ENCODE measurements at regions not wholly inside any gene's neighbourhood (a gene's known extent, or its start where the extent isn't known, plus 50 kb on each side); places are given as distances from the start of the nearest gene placed in this dataset.

DNA sequence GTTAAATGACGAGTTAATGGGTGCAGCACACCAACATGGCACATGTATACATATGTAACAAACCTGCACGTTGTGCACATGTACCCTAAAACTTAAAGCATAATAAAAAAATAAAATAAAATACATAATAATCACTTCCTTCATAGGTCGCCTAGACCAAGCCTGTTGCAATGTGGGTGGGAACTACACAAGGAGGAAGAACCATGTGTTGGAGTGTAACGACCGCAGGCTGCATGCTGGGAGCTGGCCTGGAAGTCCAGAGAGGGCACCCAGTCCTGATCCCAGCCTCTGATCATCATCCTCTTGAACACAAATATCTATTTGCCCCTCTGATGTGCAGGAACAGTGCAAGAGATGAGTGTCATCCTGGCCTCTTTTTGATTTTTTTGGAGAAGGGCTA lies 224.7 kb upstream of the ASIC2 start:
- no peak for DNase-seq

GRCh38 chr17:33519692-33520091 lies 226.6 kb upstream of the ASIC2 start:
- no peak for DNase-seq

DNA sequence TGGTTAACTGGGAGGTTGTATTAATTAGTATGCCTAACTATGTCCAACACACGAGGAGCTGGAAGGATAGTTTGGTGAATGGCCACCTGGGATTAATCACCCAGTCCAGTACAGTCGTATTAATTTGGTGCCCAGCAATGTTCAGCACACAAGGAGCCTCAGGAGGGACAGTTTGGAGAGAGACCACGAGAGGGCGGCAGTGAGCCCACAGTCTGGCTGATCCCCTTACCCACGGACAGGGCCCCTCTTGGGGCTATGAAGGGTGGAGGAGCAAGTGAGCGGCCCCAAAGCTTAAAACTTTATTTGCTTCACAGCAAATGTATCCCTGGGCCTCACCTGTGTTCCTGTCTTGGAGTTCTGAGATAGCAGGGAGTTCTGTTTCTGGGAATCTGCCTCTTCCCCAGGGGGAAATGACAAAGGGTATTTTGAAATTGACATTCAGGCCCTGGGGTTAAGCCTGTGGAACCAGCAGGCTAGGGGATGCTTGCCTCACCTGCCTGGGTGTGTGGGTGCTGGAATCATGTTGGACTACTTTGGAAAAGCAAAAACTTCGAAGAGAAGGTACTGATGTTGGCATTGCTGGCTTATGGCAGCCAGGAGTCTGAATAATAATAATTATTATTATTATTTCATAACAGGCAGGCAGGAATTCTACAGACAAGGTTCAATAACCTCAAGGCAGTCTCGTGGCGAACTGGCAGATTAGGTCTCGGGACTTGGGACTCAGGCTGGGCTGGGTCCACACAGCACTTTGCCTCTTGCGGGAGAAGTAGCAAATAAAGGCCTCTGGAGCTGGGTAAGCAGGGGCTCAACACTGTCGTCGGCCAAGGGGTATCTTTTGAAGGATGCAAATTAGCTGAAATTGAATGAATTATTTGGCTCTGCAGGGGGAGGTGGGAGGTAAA lies 227.6 kb upstream of the ASIC2 start:
- DNase-seq = peak; percentile 4 to 39

- no peak for DNase-seq
Observed at GRCh38 chr17:33521784-33522183, 228.7 kb upstream of the ASIC2 start.

DNA sequence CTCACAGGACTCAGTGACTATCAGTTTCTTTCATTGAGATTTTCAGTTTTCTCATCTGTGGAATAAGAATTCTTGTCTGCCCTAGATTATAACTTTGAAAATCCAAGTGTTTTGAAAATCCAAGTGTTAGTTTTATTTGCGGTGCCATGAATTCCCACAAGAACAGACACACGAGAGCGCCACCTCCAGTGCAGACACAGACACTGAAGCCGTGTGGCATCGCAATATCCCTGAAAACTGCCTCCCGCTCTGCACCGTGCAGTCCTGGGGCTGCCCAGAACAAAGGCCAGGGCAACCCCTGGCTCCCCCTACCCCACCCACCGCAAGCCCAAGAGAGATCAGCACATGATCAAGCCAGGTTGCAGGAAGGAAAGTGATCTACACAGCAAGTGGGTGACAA lies 229.5 kb upstream of the ASIC2 start:
- DNase-seq = no peak

- no peak for DNase-seq
Observed at GRCh38 chr17:33523577-33523981, 230.5 kb upstream of the ASIC2 start.

DNA sequence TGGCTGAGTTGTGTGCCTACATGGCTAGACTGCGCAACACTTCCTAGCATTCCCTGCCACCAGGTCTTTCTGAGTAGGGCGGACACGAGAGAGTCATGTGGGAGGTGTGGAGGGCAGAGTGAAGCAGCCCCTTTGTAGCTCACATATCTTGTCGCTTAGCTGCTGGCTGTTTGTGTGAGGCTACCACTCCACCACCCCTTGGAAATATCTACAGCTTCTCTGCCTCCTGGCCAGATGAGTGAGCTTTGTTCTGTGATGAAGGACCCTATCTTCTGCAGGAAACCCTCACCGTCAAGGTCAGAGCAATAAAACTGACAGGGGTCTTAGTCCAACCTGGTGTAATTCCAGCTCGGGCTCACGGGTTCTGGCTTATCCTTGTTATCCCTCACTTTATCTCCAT lies 232.1 kb upstream of the ASIC2 start:
- no peak for DNase-seq

- DNase-seq = no peak
Observed at GRCh38 chr17:33526717-33527116, 233.6 kb upstream of the ASIC2 start.

GRCh38 chr17:33527290-33527689 lies 234.2 kb upstream of the ASIC2 start:
- no peak for DNase-seq

DNA sequence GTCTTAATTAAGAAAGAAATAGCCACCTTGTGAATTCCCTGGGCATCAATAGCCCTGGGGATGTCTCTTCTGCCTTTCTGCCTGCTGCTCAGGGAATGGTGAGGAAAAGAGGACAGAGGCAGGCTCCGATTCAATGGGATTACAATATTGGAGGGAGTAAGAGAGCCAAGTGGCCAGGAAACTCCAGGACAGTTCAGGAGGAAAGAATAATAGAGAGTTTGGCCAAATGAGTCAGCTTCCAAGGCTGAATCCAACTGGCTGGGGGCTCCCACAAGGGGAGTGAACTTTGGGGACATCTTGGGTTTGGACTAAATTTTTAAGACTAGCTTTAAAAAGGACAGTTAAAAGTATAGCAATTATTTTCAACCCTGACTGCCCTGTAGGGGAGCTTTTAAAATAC lies 235.8 kb upstream of the ASIC2 start:
- no peak for DNase-seq

DNA sequence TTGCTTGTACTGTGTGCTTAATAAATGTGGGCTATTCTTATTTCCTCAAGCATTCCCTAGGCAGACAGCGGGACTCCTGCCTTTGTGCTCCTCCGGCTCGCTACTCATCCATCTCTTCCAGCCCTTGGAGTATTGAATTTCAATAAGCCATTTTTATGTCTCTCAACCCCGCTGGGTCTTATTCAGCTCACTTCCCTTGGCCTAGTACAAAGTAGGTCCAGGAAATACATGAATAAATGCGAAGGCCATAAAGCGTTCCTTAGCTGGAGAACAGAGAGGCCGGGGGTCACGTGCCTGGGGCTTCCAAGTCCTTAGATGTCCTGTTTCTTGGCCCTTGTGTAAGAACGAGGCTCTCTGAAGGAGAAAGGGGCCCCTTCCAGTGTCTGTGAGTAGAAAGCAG lies 236.7 kb upstream of the ASIC2 start:
- no peak for DNase-seq

GRCh38 chr17:33531311-33531710 lies 238.2 kb upstream of the ASIC2 start:
- DNase-seq = no peak

DNA sequence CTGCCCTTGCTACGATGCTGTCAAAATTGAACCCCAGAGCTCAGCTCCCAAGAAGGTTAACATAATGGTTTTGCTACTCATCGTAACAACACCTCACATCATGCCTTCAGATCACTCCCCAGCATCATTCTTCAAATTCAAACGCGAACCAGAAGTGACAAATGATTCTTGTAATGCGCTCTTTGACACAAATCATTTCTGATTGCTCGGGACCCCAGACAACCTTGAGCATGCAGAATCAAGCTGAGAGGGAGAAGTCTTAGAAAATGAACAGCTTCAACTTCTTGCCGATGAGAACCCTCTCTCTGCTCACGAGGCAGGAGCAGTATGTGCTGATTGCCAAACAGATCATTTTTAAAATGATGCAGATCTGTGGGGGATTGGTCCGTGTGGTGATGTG lies 241.0 kb upstream of the ASIC2 start:
- no peak for DNase-seq

- DNase-seq = no peak
Observed at GRCh38 chr17:33545124-33545523, 252.0 kb upstream of the ASIC2 start.

GRCh38 chr17:33550261-33550660 lies 257.2 kb upstream of the ASIC2 start:
- no peak for DNase-seq

DNA sequence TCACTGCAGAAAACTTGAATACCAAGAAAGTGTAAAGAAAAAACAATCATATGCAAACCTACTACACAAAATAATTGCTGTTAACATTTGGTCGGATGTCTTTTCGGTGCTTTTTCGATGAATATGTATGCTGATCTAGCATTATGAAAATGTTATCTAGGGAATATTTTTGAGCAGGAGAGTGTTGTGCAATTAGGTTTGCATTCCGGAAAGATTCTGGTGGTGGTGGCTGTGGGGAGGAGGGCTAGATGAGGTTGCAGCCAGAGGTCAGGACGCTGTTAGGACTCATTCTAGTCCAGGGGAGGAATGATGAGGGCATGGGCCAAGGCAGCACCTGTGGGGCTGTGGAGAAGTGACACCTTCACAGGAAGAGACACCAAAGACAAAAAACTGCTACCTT lies 258.0 kb upstream of the ASIC2 start:
- no peak for DNase-seq

DNA sequence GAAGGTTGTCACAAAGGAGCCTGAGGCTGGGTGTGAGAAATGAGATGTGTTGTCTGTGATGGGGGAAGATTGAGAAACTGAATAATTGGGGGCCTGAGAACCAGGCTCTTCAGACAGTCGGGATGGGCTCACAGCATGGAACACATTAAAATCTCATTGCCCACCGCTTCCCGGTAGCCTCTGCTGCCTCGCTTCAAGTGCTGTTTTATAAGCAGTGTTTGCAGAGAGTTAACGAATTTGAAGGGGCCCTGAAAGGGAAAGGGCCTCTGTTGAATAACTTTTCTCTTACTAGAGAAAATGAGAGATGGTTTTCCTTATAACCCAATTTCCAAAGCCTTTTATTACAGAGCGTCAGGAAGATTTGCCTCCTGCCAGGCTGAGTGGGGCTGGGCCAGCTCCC lies 258.8 kb upstream of the ASIC2 start:
- DNase-seq = no peak

- no peak for DNase-seq
Observed at GRCh38 chr17:33560165-33560564, 267.1 kb upstream of the ASIC2 start.

- no peak for DNase-seq
Observed at GRCh38 chr17:33560871-33561270, 267.8 kb upstream of the ASIC2 start.

- no peak for DNase-seq
Observed at GRCh38 chr17:33561569-33562334, 268.7 kb upstream of the ASIC2 start.

DNA sequence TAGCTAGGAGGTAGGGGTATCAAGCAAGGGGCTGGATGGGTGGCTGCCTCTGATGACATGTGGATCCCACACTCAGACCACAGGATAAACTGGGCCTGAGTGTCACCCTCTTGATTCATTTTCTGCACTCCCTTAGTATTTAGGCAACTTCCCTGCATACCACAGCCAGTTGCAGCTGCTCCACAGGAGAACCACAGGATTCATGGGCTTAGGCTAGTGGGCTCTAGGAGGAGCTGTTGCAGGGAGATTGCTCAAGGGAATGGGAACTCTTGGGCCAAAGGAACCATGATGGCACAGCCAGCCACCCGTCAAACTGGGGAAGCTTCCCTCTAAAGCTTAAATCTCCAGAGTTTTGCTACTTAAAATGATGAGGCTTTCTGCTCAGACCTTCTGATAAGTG lies 269.7 kb upstream of the ASIC2 start:
- DNase-seq = no peak

DNA sequence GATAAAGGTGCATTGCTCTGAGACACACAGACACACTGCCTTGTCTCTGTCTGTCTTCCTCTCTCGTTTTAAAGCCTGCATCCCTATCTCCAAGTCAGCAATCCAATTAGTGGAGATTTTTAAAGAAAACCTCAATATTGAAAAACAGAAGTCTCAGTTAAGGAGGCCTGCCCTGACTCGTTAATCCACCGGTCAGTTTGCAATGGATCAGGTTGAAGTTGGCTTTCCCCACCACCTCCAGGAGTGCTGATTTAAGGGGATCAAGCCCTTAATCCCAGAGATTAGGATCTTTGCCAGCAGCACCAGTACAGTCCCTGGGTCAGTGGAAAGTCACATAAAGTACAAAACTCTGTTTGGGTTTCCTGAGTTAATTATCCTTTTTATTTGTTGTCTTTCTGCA lies 271.1 kb upstream of the ASIC2 start:
- DNase-seq = no peak

DNA sequence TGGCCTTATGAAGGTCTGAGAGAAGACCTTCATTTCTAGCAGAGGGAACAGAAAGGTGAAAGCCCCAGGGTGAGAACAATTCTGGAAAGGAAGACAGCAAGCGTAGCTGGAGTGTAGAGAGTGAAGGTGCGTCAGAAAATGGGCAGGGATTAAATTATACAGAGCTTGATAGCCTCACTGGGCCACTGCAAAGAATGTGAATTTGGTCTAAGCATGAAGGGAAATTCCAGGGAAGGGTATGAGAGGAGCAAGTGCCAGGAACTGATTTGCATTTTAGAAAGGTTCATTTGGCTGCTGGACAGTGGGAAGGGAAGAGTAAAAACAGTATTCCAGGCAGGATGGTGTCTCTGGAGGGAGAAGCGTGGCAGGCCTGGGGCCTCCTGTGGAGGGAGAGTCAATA lies 274.1 kb upstream of the ASIC2 start:
- no peak for DNase-seq

DNA sequence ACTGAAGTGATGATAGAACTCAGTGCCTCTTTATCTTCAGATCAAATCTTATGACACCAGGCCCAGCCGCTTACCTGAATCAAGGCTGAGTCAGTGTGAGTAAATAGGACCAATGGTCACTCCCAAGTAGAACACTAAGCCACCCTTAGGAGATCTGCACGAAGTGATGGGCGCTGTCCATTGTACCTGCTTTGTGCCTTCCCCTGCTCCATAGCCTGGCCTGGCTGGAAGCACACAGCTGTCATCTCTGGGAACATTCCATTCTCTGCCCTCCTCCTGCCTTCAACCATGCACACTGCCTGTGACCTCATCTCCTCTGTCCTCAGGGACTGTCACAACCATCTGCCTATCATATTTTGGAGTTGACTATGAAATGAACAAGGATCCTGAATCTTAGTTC lies 279.5 kb upstream of the ASIC2 start:
- DNase-seq = no peak
